Central memory CD8-positive, alpha-beta T cell (primary cell): ENCODE measurements at regions not wholly inside any gene's neighbourhood (a gene's known extent, or its start where the extent isn't known, plus 50 kb on each side); places are given as distances from the start of the nearest gene placed in this dataset.

Experiments
- ATAC-seq: fragments of 150-1000 bp; cut with Tn5 transposase; replicated peaks from 2 replicates; pipeline ENCODE4 v1.10.0; 2022; ENCODE audit warnings: mild to moderate bottlenecking, moderate FRiP score, moderate number of reproducible peaks; ENCODE audit not compliant: poor library complexity, severe bottlenecking; ENCODE audit errors: extremely low read depth
- DNase-seq, 2 donors: peaks; one replicate each; pipeline ENCODE4 v3.0.0; 2021; ENCODE audit warnings: low spot score in 2 of 2
- H3K27ac Mint-ChIP-seq: one replicate; pipeline ENCODE4 v1.8.0; 2022; ENCODE audit warnings: low read depth, mild to moderate bottlenecking, moderate library complexity, mixed read lengths
- H3K27me3 Mint-ChIP-seq: one replicate; pipeline ENCODE4 v1.8.0; 2022; ENCODE audit warnings: mixed read lengths
- H3K36me3 Mint-ChIP-seq: one replicate; pipeline ENCODE4 v1.8.0; 2022; ENCODE audit warnings: mild to moderate bottlenecking, moderate library complexity, mixed read lengths; ENCODE audit not compliant: insufficient read depth
- H3K4me1 Mint-ChIP-seq: one replicate; pipeline ENCODE4 v1.8.0; 2022; ENCODE audit warnings: mixed read lengths
- H3K4me3 Mint-ChIP-seq: one replicate; pipeline ENCODE4 v1.8.0; 2022; ENCODE audit warnings: mild to moderate bottlenecking, moderate library complexity, mixed read lengths
- H3K9me3 Mint-ChIP-seq: one replicate; pipeline ENCODE4 v1.8.0; 2022; ENCODE audit warnings: mixed read lengths

- H3K27ac Mint-ChIP-seq: no peak overlapping the region
- H3K4me1 Mint-ChIP-seq: no peaks in the 10 kb centered on the region
- peaks cover 1% of the 10 kb centered on the region for H3K36me3 Mint-ChIP-seq
These were observed 1293.9 kb downstream of the FSTL5 start for GRCh38 chr4:160869899-160870298.

GRCh38 chr4:160872491-160872890 is 1291.3 kb downstream of the FSTL5 start:
- no peak for DNase-seq
- no peaks in the 10 kb centered on the region for H3K4me1 Mint-ChIP-seq
- no peak overlapping the region for H3K4me3 Mint-ChIP-seq
- H3K27ac Mint-ChIP-seq: no peak overlapping the region
- ATAC-seq: no peak
- H3K27me3 Mint-ChIP-seq: no peaks in the 10 kb centered on the region
- peaks cover 1% of the 10 kb centered on the region for H3K36me3 Mint-ChIP-seq
- H3K9me3 Mint-ChIP-seq: peaks cover 20% of the 10 kb centered on the region

More at GRCh38 chr4:160869899-160870298, 1293.9 kb downstream of the FSTL5 start:
- no peak for DNase-seq
- ATAC-seq: no peak
- Mint-ChIP-seq H3K9me3 (peaks cover 5% of the 10 kb centered on the region), H3K4me3 (no peak overlapping the region), H3K27me3 (no peaks in the 10 kb centered on the region)

- DNase-seq: no peak
- Mint-ChIP-seq H3K4me3 (no peak overlapping the region), H3K4me1 (no peaks in the 10 kb centered on the region), H3K9me3 (peaks cover 32% of the 10 kb centered on the region), H3K27me3 (no peaks in the 10 kb centered on the region), H3K36me3 (no peaks in the 10 kb centered on the region), H3K27ac (no peak overlapping the region)
- no peak for ATAC-seq
These were observed 1286.6 kb downstream of the FSTL5 start for GRCh38 chr4:160877087-160877790.

- no peak overlapping the region for H3K4me3 Mint-ChIP-seq
- no peaks in the 10 kb centered on the region for H3K27me3 Mint-ChIP-seq
- peaks cover 30% of the 10 kb centered on the region for H3K9me3 Mint-ChIP-seq
- no peaks in the 10 kb centered on the region for H3K36me3 Mint-ChIP-seq
- ATAC-seq (no peak), DNase-seq (no peak)
- no peaks in the 10 kb centered on the region for H3K4me1 Mint-ChIP-seq
- no peak overlapping the region for H3K27ac Mint-ChIP-seq
These were observed 1283.6 kb downstream of the FSTL5 start for GRCh38 chr4:160880180-160880579.

GRCh38 chr4:160887668-160888067 is 1276.1 kb downstream of the FSTL5 start:
- ATAC-seq (no peak), DNase-seq (no peak)
- no peak overlapping the region for H3K4me3 Mint-ChIP-seq
- peaks cover 11% of the 10 kb centered on the region for H3K9me3 Mint-ChIP-seq
- H3K36me3 Mint-ChIP-seq: no peaks in the 10 kb centered on the region
- no peaks in the 10 kb centered on the region for H3K4me1 Mint-ChIP-seq
- H3K27ac Mint-ChIP-seq: no peak overlapping the region
- no peaks in the 10 kb centered on the region for H3K27me3 Mint-ChIP-seq

GRCh38 chr4:160894128-160894527 is 1269.7 kb downstream of the FSTL5 start:
- no peaks in the 10 kb centered on the region for H3K36me3 Mint-ChIP-seq
- ATAC-seq (no peak), DNase-seq (no peak)
- no peaks in the 10 kb centered on the region for H3K27me3 Mint-ChIP-seq
- H3K27ac Mint-ChIP-seq: no peak overlapping the region
- H3K9me3 Mint-ChIP-seq: peaks cover 11% of the 10 kb centered on the region
- H3K4me3 Mint-ChIP-seq: no peak overlapping the region
- H3K4me1 Mint-ChIP-seq: no peaks in the 10 kb centered on the region

GRCh38 chr4:160894809-160895208 is 1269.0 kb downstream of the FSTL5 start:
- no peaks in the 10 kb centered on the region for H3K27me3 Mint-ChIP-seq
- DNase-seq (no peak), ATAC-seq (no peak)
- H3K36me3 Mint-ChIP-seq: no peaks in the 10 kb centered on the region
- H3K9me3 Mint-ChIP-seq: peaks cover 17% of the 10 kb centered on the region
- no peak overlapping the region for H3K4me3 Mint-ChIP-seq
- H3K4me1 Mint-ChIP-seq: no peaks in the 10 kb centered on the region
- no peak overlapping the region for H3K27ac Mint-ChIP-seq

- DNase-seq: no peak
- Mint-ChIP-seq H3K27me3 (no peaks in the 10 kb centered on the region), H3K27ac (no peak overlapping the region), H3K4me1 (no peaks in the 10 kb centered on the region), H3K9me3 (peaks cover 9% of the 10 kb centered on the region), H3K36me3 (no peaks in the 10 kb centered on the region), H3K4me3 (no peak overlapping the region)
- ATAC-seq: no peak
These were observed 1236.5 kb downstream of the FSTL5 start for GRCh38 chr4:160927311-160927710.

GRCh38 chr4:160928482-160928881 is 1235.3 kb downstream of the FSTL5 start:
- H3K4me3 Mint-ChIP-seq: no peak overlapping the region
- DNase-seq (no peak), ATAC-seq (no peak)
- H3K36me3 Mint-ChIP-seq: no peaks in the 10 kb centered on the region
- no peaks in the 10 kb centered on the region for H3K4me1 Mint-ChIP-seq
- H3K27ac Mint-ChIP-seq: no peak overlapping the region
- H3K9me3 Mint-ChIP-seq: peaks cover 9% of the 10 kb centered on the region
- H3K27me3 Mint-ChIP-seq: no peaks in the 10 kb centered on the region

GRCh38 chr4:160947653-160948052 is 1216.1 kb downstream of the FSTL5 start:
- Mint-ChIP-seq H3K27ac (no peak overlapping the region), H3K4me1 (no peaks in the 10 kb centered on the region), H3K27me3 (no peaks in the 10 kb centered on the region), H3K9me3 (peaks cover 18% of the 10 kb centered on the region), H3K4me3 (no peak overlapping the region), H3K36me3 (no peaks in the 10 kb centered on the region)
- DNase-seq (no peak), ATAC-seq (no peak)

GRCh38 chr4:160956875-160957274 is 1206.9 kb downstream of the FSTL5 start:
- DNase-seq (no peak), ATAC-seq (no peak)
- Mint-ChIP-seq H3K4me3 (no peak overlapping the region), H3K27ac (no peak overlapping the region), H3K27me3 (no peaks in the 10 kb centered on the region), H3K4me1 (no peaks in the 10 kb centered on the region), H3K36me3 (no peaks in the 10 kb centered on the region), H3K9me3 (peaks cover 22% of the 10 kb centered on the region)

- Mint-ChIP-seq H3K27ac (no peak overlapping the region), H3K4me3 (no peak overlapping the region), H3K9me3 (peaks cover 7% of the 10 kb centered on the region), H3K27me3 (no peaks in the 10 kb centered on the region), H3K36me3 (no peaks in the 10 kb centered on the region), H3K4me1 (no peaks in the 10 kb centered on the region)
- ATAC-seq: no peak
- DNase-seq: no peak
These were observed 1193.9 kb downstream of the FSTL5 start for GRCh38 chr4:160969925-160970324.

GRCh38 chr4:160980091-160980490 is 1183.7 kb downstream of the FSTL5 start:
- no peak for DNase-seq
- H3K4me1 Mint-ChIP-seq: no peaks in the 10 kb centered on the region
- no peak overlapping the region for H3K4me3 Mint-ChIP-seq
- H3K27ac Mint-ChIP-seq: no peak overlapping the region
- no peaks in the 10 kb centered on the region for H3K27me3 Mint-ChIP-seq
- no peaks in the 10 kb centered on the region for H3K36me3 Mint-ChIP-seq
- peaks cover 31% of the 10 kb centered on the region for H3K9me3 Mint-ChIP-seq
- ATAC-seq: no peak
